Effector memory CD4-positive, alpha-beta T cell (primary cell): ENCODE measurements at regions not wholly inside any gene's neighbourhood (a gene's known extent, or its start where the extent isn't known, plus 50 kb on each side); places are given as distances from the start of the nearest gene placed in this dataset.

ENCODE experiments used
- DNase-seq, 3 donors: peaks; one replicate each; pipeline ENCODE4 v3.0.0-alpha.2; 2020
- H3K27ac ChIP-seq: 2 replicates; pipeline ENCODE4 v1.7.0; 2013; ENCODE audit warnings: mild to moderate bottlenecking, low read length, moderate library complexity; ENCODE audit not compliant: insufficient read depth, poor library complexity, severe bottlenecking
- H3K27me3 ChIP-seq: replicated peaks from 2 replicates; pipeline ENCODE4 v1.7.0; 2013; ENCODE audit warnings: mild to moderate bottlenecking, low read length; ENCODE audit not compliant: insufficient read depth, control insufficient read depth, poor library complexity, severe bottlenecking
- H3K36me3 ChIP-seq: 2 replicates; pipeline ENCODE4 v1.7.0; 2013; ENCODE audit warnings: mild to moderate bottlenecking, low read length, moderate library complexity; ENCODE audit not compliant: control insufficient read depth, insufficient read depth
- H3K4me1 ChIP-seq: 2 replicates; pipeline ENCODE4 v1.7.0; 2013; ENCODE audit warnings: low read length, mild to moderate bottlenecking; ENCODE audit not compliant: control insufficient read depth, insufficient read depth, poor library complexity, severe bottlenecking
- H3K4me3 ChIP-seq: 2 replicates; pipeline ENCODE4 v1.7.0; 2013; ENCODE audit warnings: low read length, low read depth, mild to moderate bottlenecking; ENCODE audit not compliant: insufficient read depth, poor library complexity, severe bottlenecking
- H3K9me3 ChIP-seq: 2 replicates; pipeline ENCODE4 v1.7.0; 2013; ENCODE audit warnings: mild to moderate bottlenecking, low read length, moderate library complexity; ENCODE audit not compliant: control insufficient read depth

DNA sequence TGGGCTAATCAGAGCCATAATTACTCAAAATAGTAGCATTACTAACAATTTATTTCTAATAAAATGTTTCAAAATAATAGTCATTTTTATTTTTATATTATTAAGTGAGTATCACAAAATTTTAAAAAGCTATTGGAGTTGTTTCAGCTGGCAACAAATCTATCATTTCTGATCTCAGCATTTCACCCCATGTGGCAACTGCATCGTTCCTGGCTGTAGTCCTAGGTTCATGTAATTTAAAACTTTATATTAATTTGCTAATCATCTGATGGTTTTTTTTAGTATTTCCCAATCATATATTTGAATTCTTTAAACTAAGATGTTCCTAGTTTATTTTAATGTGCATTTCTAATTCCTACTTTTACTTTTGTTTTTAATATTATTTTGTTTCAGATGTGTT, 293.0 kb upstream of the AKR1E2 start:
- Histone ChIP-seq H3K27ac (no peak overlapping the region), H3K4me1 (no peaks in the 10 kb centered on the region), H3K27me3 (no peaks in the 10 kb centered on the region), H3K36me3 (no peaks in the 10 kb centered on the region), H3K9me3 (no peaks in the 10 kb centered on the region), H3K4me3 (no peak overlapping the region)
- DNase-seq: no peak

DNA sequence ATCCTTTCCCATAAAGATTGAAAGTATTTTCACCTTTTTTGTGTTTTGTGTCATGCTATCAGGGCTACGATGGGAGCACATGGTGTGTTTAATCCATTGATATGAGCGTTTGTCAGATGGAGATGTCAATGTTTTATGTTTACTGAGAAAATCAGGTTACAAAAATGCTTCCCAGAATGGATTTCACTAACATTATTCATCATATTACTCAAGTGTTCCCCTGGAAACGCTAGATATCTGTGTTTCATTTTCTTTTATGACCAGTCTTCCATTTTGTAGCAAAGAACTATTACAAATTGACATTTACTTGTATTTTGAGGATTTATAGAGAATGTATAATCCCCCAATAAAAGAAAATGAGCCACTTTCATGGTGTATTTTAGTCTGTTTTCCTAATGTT, 293.5 kb upstream of the AKR1E2 start:
- Histone ChIP-seq H3K27me3 (no peaks in the 10 kb centered on the region), H3K4me1 (no peaks in the 10 kb centered on the region), H3K27ac (no peak overlapping the region), H3K36me3 (no peaks in the 10 kb centered on the region), H3K9me3 (no peaks in the 10 kb centered on the region), H3K4me3 (no peak overlapping the region)
- no peak for DNase-seq

DNA sequence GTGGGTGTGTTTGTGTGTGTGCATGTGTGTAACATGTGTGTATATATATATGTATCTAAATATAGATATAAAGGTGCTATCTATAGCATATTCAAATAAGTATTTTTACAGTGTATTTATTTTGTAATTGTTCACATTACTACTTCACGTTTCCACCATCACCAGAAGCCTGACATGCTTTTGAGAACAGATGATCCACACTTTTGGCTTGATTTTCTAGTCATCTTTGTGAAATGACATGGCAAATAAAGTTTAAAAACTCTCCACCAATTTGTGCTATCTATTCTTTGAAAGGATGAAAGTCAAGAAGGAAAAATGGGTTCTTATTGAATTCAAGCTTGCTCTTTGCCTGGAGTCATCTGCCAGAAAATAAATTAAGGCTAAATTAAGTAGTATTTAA, 294.0 kb upstream of the AKR1E2 start:
- Histone ChIP-seq H3K4me1 (no peaks in the 10 kb centered on the region), H3K27me3 (no peaks in the 10 kb centered on the region), H3K9me3 (no peaks in the 10 kb centered on the region), H3K4me3 (no peak overlapping the region), H3K36me3 (no peaks in the 10 kb centered on the region), H3K27ac (no peak overlapping the region)
- DNase-seq: no peak

DNA sequence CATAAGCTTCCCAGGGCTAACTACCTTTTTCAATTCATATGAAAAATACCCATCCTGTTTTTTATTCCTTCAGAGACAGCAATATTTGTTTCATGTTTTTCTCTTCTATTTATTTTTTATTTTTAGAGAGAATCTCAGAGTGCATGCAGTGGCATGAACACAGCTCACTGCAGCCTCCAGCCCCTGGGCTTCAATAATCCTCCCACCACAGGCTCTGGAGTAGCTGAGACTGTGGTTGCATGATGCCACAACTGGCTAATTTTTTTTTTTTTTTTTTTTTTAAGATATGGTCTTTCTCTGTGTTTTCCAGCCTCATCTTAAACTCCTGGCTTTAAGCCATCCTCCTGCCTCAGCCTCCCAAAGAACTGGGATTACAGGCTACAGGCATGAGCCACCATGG, 296.7 kb upstream of the AKR1E2 start:
- Histone ChIP-seq H3K27me3 (no peaks in the 10 kb centered on the region), H3K4me1 (no peaks in the 10 kb centered on the region), H3K36me3 (no peaks in the 10 kb centered on the region), H3K9me3 (no peaks in the 10 kb centered on the region), H3K4me3 (no peak overlapping the region), H3K27ac (no peak overlapping the region)
- DNase-seq: no peak

DNA sequence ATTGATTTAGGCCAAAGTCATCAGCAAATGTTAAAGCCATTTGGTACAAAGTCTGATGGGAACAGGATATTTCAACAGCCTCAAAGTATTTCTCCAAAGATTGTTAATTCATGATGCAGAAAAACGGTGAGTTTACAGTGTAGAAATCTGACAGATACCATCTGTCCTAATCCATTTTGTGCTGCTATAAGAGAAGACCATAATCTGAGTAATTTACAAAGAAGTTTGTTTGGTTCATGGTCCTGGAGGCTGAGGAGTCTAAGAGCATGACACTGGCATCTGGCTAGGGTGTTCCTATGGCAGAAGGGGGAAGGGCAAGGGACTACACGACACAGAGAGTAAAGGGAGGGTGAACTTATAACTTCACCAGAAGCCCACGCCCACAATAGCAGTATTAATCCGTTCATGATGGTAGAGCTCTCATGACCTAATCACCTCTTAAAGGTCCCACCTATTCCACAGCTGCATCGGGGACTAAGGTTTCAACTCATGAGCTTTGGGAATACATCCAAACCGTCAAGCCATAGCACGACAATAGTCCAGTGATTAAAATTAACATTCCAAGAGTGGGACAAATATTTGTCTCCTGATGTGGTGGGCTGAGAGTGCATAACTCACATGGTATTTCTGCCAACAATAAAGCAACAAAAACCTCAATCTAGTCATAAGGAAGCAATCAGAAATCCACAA, 298.6 kb upstream of the AKR1E2 start:
- Histone ChIP-seq H3K27me3 (no peaks in the 10 kb centered on the region), H3K4me1 (no peaks in the 10 kb centered on the region), H3K9me3 (no peaks in the 10 kb centered on the region), H3K36me3 (no peaks in the 10 kb centered on the region), H3K27ac (no peak overlapping the region), H3K4me3 (no peak overlapping the region)
- no peak for DNase-seq

DNA sequence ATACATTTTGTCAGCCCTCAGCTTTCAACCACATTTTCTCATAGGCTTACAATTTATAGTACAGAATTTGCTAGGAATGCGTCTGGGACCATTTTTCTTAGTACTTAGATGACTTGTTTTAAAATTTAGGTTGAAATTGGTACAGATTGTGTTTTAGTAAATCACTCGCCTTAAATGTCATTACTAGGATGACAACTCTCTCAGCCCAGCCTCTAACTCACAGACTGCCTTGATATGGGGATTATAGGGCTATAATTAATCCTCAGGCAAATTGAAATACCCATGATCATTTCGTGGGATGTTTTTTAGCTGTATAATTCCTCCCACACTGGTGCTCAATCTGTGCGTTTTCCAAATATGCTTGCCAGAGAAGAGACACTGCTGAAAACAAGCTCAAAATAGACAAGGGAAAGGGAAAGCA, 299.7 kb upstream of the AKR1E2 start:
- Histone ChIP-seq H3K27ac (no peak overlapping the region), H3K4me1 (no peaks in the 10 kb centered on the region), H3K9me3 (no peaks in the 10 kb centered on the region), H3K4me3 (no peak overlapping the region), H3K27me3 (no peaks in the 10 kb centered on the region), H3K36me3 (no peaks in the 10 kb centered on the region)
- no peak for DNase-seq

DNA sequence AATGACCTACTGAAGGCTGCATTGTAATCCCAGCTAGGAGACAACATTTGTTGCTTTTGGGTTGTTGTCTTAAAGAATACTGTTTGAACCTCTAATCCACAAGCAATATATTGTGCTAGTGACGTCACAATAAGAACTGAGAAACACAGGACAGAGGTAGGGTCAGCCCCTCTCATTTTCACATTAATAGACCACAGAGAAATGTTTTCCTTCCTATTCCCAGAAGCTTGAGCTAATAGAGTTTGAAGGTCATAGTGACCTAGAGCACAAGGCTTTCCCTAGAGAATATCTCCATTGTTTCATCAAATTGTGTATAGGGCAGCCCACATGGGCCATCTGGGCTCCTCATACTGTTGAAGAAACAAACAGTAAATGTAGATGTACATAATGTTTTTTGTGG, 300.9 kb upstream of the AKR1E2 start:
- Histone ChIP-seq H3K4me1 (no peaks in the 10 kb centered on the region), H3K27me3 (no peaks in the 10 kb centered on the region), H3K27ac (no peak overlapping the region), H3K36me3 (no peaks in the 10 kb centered on the region), H3K9me3 (no peaks in the 10 kb centered on the region), H3K4me3 (no peak overlapping the region)
- no peak for DNase-seq

DNA sequence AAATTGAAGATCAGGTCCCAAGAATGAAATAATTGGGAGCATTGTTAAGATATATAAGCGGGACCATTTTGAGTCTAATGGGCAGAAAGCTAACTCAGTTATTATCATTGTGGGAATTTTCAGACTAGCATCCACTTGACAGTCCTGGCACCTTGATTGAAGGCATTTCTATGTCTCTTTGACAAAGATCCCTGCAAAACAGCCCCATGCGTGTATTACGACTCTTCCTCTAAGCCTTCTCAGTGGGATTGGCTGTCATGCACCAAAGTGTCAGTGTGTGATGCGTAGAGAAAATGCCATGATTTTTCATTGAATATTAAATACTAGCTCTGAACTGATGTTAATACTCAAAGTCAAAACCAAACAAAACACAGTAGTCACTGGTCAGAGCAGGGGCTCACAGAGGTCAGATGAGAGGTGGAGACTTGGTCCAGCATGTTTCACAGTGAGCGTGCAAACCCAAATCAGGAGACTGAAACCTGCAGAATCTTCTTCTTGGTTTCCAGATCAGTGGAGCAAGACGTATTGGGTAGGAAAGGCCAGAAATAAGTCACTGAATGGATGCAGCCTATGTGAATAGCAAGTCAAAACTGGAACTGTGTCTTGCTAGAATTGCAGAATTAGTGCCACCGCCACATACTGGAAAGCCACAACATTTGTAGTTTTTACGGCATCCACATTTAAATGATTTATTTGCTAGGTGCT, 303.6 kb upstream of the AKR1E2 start:
- no peaks in the 10 kb centered on the region for H3K27me3 ChIP-seq
- no peaks in the 10 kb centered on the region for H3K36me3 ChIP-seq
- H3K27ac ChIP-seq: no peak overlapping the region
- H3K4me1 ChIP-seq: no peaks in the 10 kb centered on the region
- DNase-seq: no peak
- no peak overlapping the region for H3K4me3 ChIP-seq
- no peaks in the 10 kb centered on the region for H3K9me3 ChIP-seq

DNA sequence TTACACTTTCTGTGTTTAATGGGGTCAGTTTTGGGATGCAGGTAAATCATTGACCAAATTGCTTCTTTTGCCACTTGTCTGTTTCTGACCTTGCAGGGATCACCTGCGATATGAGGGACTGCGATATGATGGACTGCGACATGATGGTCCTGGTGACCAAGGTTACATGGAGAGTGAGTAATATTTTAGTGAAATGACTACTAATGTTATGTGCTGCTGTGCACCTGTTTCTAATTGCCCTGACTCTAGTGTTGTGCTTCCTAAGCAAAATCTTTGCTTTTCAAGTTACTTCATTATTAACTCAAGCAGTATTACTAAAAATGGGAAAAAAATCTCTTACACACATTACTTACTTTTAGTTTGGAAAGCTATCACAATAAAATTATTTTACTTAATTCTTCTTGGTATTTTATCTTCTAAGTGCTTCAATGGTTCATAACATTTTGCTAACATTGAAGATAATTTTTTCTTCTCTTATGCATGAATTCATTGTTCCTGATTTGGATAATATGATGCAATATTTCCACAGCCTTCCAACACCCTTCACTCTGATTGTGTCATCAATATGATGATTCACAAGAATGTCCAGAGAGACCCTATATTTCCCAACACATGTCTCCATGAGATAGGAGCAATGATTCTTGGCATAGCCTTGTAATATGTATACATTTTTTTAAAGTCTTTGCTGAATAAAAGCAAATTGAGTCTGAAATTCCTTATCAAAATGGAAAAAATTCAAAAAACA, 306.2 kb upstream of the AKR1E2 start:
- Histone ChIP-seq H3K36me3 (no peaks in the 10 kb centered on the region), H3K4me1 (no peaks in the 10 kb centered on the region), H3K27ac (no peak overlapping the region), H3K4me3 (no peak overlapping the region), H3K9me3 (no peaks in the 10 kb centered on the region), H3K27me3 (no peaks in the 10 kb centered on the region)
- no peak for DNase-seq

DNA sequence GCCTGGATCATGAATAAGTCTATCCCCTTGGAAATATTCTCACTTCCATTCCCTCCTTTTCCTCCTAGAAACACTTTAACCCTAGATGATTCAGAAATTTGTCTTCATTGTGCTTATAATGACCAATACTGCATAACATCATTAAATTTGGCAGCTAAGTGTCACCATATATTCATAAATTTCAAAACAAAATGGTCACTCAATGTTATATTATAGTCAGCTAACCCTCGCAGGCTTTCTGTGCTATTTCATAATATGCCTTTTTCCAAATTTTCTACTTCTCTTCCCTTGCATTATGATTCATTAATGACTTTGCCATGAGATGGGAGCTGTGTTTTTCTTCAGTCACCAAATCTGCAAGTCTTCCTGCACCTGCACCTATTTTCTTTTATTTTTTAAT, 308.3 kb upstream of the AKR1E2 start:
- Histone ChIP-seq H3K9me3 (no peaks in the 10 kb centered on the region), H3K27ac (no peak overlapping the region), H3K4me3 (no peak overlapping the region), H3K4me1 (no peaks in the 10 kb centered on the region), H3K27me3 (no peaks in the 10 kb centered on the region), H3K36me3 (no peaks in the 10 kb centered on the region)
- DNase-seq: no peak
